Neural cell (in vitro differentiated cells): ENCODE measurements at regions not wholly inside any gene's neighbourhood (a gene's known extent, or its start where the extent isn't known, plus 50 kb on each side); places are given as distances from the start of the nearest gene placed in this dataset.

Experiments
- EP300 ChIP-seq: fragments of 450-650 bp; conservative IDR thresholded peaks from 2 replicates; pipeline ENCODE4 v1.6.1; 2014; ENCODE audit warnings: antibody characterized with exemption, mild to moderate bottlenecking, moderate library complexity; ENCODE audit not compliant: poor library complexity, severe bottlenecking
- EZH2 ChIP-seq: fragments of 200-600, 300-800 bp; shearing (Covaris generic), sonication (generic); IDR thresholded peaks from 2 replicates; pipeline ENCODE4 v1.6.1; 2014; ENCODE audit warnings: antibody characterized with exemption, low read length, borderline replicate concordance, mild to moderate bottlenecking; ENCODE audit not compliant: insufficient read depth, poor library complexity, severe bottlenecking
- POLR2AphosphoS5 ChIP-seq: IDR thresholded peaks from 2 replicates; pipeline ENCODE4 v1.6.1; 2012
- RAD21 ChIP-seq: fragments of 450-650 bp; conservative IDR thresholded peaks from 2 replicates; pipeline ENCODE4 v1.6.1; 2014; ENCODE audit warnings: antibody characterized with exemption, mild to moderate bottlenecking, moderate library complexity
- REST ChIP-seq: IDR thresholded peaks from 2 replicates; pipeline ENCODE4 v1.6.1; 2012; ENCODE audit warnings: borderline replicate concordance
- SMC3 ChIP-seq: fragments of 450-650 bp; conservative IDR thresholded peaks from 2 replicates; pipeline ENCODE4 v1.6.1; 2014; ENCODE audit warnings: antibody characterized with exemption, mild to moderate bottlenecking, moderate library complexity; ENCODE audit not compliant: poor library complexity
- TAF1 ChIP-seq: IDR thresholded peaks from 2 replicates; pipeline ENCODE4 v1.6.1; 2012; ENCODE audit warnings: low read depth
- TF ChIP-seq, protein P1 (sequence below): fragments of 450-650 bp; IDR thresholded peaks from 2 replicates; pipeline ENCODE4 v1.5.1; 2014; ENCODE audit warnings: antibody characterized with exemption, mild to moderate bottlenecking, moderate library complexity; ENCODE audit not compliant: poor library complexity, severe bottlenecking

- no peak for TF ChIP-seq POLR2AphosphoS5
- TF ChIP-seq, protein P1, sequence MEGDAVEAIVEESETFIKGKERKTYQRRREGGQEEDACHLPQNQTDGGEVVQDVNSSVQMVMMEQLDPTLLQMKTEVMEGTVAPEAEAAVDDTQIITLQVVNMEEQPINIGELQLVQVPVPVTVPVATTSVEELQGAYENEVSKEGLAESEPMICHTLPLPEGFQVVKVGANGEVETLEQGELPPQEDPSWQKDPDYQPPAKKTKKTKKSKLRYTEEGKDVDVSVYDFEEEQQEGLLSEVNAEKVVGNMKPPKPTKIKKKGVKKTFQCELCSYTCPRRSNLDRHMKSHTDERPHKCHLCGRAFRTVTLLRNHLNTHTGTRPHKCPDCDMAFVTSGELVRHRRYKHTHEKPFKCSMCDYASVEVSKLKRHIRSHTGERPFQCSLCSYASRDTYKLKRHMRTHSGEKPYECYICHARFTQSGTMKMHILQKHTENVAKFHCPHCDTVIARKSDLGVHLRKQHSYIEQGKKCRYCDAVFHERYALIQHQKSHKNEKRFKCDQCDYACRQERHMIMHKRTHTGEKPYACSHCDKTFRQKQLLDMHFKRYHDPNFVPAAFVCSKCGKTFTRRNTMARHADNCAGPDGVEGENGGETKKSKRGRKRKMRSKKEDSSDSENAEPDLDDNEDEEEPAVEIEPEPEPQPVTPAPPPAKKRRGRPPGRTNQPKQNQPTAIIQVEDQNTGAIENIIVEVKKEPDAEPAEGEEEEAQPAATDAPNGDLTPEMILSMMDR, result no peak
- TF ChIP-seq EP300, result no peak
- no peak for TF ChIP-seq REST
- TF ChIP-seq SMC3, result no peak
- no peak for TF ChIP-seq TAF1
- TF ChIP-seq EZH2, result no peak
- TF ChIP-seq RAD21, result no peak
Measured at GRCh38 chr2:5497874-5498273, 194.3 kb upstream of the SOX11 start.
